ENCODE measurements at regions not wholly inside any gene's neighbourhood (a gene's known extent, or its start where the extent isn't known, plus 50 kb on each side); places are given as distances from the start of the nearest gene placed in this dataset.

- Histone ChIP-seq H3K36me3 (no peaks in the 10 kb centered on the region), H3K4me1 (no peaks in the 10 kb centered on the region), H3K9me3 (peaks cover 0 to 19% (median 0%) of the 10 kb centered on the region in 8 donors), H3K27ac (no peak overlapping the region), H3K4me3 (no peak overlapping the region), H3K27me3 (replicated peaks in 1 of 7) (peaks cover 0 to 37% (median 0%) of the 10 kb centered on the region in 7 donors)
- intact Hi-C loops (cut with DNase I; ENCODE audit: low total_unique reads): no loop called here
- no peak for DNase-seq
- TF ChIP-seq CTCF (IDR thresholded peaks at IDR 0.05 in 8 of 11, conservative IDR thresholded peaks at IDR 0.05 in 3 of 11) (no peak), POLR2AphosphoS5 (IDR thresholded peaks at IDR 0.05) (no peak), POLR2A (IDR thresholded peaks at IDR 0.05) (no peak)
- WGBS, 5 donors: 10 to 18% (median 13%) methylated on average over 10 of the region's 10 CpGs
Measured at GRCh38 chr16:5523829-5524228, 426.2 kb upstream of the EEF2KMT start.

GRCh38 chr16:5516115-5516514 lies 418.5 kb upstream of the EEF2KMT start:
- intact Hi-C loops (cut with DNase I; ENCODE audit: low total_unique reads): no loop called here
- Histone ChIP-seq H3K27me3 (replicated peaks in 1 of 7) (no peaks in the 10 kb centered on the region), H3K4me3 (no peak overlapping the region), H3K4me1 (no peaks in the 10 kb centered on the region), H3K27ac (no peak overlapping the region), H3K36me3 (no peaks in the 10 kb centered on the region), H3K9me3 (peaks cover 0 to 27% (median 0%) of the 10 kb centered on the region in 8 donors)
- no peak for DNase-seq
- TF ChIP-seq POLR2A (IDR thresholded peaks at IDR 0.05) (no peak), POLR2AphosphoS5 (IDR thresholded peaks at IDR 0.05) (no peak), CTCF (IDR thresholded peaks at IDR 0.05 in 8 of 11, conservative IDR thresholded peaks at IDR 0.05 in 3 of 11) (no peak)

GRCh38 chr16:5512014-5512413 lies 414.4 kb upstream of the EEF2KMT start:
- TF ChIP-seq CTCF (IDR thresholded peaks at IDR 0.05 in 8 of 11, conservative IDR thresholded peaks at IDR 0.05 in 3 of 11): no peak
- no peak for TF ChIP-seq POLR2AphosphoS5 (IDR thresholded peaks at IDR 0.05)
- no peak for TF ChIP-seq POLR2A (IDR thresholded peaks at IDR 0.05)
- Histone ChIP-seq H3K27ac (no peak overlapping the region), H3K9me3 (peaks cover 0 to 23% (median 0%) of the 10 kb centered on the region in 8 donors), H3K4me3 (no peak overlapping the region), H3K27me3 (replicated peaks in 1 of 7) (peaks cover 0 to 22% (median 0%) of the 10 kb centered on the region in 7 donors), H3K36me3 (no peaks in the 10 kb centered on the region), H3K4me1 (no peaks in the 10 kb centered on the region)
- intact Hi-C loops (cut with DNase I; ENCODE audit: low total_unique reads): no loop called here
- 40 to 45% (median 44%) methylated on average over 4 of the region's 4 CpGs for WGBS, 5 donors
- no peak for DNase-seq

GRCh38 chr16:5510819-5511370 lies 413.3 kb upstream of the EEF2KMT start:
- intact Hi-C loops (cut with DNase I; ENCODE audit: low total_unique reads): no loop called here
- TF ChIP-seq POLR2AphosphoS5 (IDR thresholded peaks at IDR 0.05): no peak
- TF ChIP-seq POLR2A (IDR thresholded peaks at IDR 0.05): no peak
- no peak for TF ChIP-seq CTCF (IDR thresholded peaks at IDR 0.05 in 8 of 11, conservative IDR thresholded peaks at IDR 0.05 in 3 of 11)

More at GRCh38 chr16:5510819-5511370, 413.3 kb upstream of the EEF2KMT start:
- no peaks in the 10 kb centered on the region for H3K36me3 ChIP-seq
- no peak overlapping the region for H3K4me3 ChIP-seq
- H3K9me3 ChIP-seq: peaks cover 0 to 15% (median 0%) of the 10 kb centered on the region in 8 donors
- no peak overlapping the region for H3K27ac ChIP-seq
- peaks cover 0 to 33% (median 0%) of the 10 kb centered on the region in 7 donors for H3K27me3 ChIP-seq (replicated peaks in 1 of 7)
- no peaks in the 10 kb centered on the region for H3K4me1 ChIP-seq
- WGBS, 5 donors: 36 to 48% (median 38%) methylated on average over 5 of the region's 5 CpGs
- no peak for DNase-seq
